ENCODE measurements at regions not wholly inside any gene's neighbourhood (a gene's known extent, or its start where the extent isn't known, plus 50 kb on each side); places are given as distances from the start of the nearest gene placed in this dataset.

DNA sequence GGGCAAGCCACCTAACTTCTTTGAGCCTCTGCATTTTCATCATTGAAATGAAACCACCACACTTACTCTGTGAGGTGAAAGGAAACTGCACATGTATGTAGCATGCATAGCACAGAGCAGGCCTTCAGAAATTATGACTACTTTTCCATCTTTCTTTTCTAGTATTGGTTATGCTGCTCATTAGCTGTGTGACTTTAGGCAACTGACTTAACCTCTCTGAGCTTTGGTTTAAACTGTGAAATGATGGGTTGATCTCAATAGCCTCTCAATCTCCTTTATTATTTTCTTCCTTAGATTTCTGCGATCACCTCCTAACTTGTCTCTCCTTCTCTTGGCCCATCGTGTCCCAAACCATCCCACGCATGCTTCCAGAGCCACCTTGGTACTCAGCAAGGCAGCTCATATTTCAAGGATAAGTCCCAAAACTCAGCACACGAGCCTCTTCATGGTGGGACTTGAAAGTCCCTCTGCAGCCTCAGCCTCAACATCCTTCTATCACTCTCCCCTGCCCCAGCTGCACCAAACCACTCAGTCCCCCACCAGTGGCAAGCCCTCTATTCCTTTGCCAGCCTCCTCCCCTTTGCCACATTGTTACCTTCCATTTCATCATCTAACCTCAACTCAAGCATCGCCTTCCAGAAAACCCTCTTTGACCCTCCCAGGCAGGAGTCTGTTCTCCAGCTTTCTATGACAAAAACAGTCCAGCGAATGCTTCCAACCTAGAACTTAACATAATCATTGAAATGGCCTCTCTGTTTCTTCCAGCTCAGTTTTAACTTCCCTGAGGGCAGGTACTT, 60.3 kb upstream of the DNAH5 start:
- Histone ChIP-seq H3K27me3 (ENCODE audit: low read depth) (no peaks in the 10 kb centered on the region), H3K4me3 (no peak overlapping the region), H3K9me3 (replicated peaks) (peaks cover 7% of the 10 kb centered on the region), H3K4me1 (no peaks in the 10 kb centered on the region), H3K27ac (replicated peaks) (no peak overlapping the region), H3K36me3 (no peaks in the 10 kb centered on the region)
- TF ChIP-seq, protein P1, sequence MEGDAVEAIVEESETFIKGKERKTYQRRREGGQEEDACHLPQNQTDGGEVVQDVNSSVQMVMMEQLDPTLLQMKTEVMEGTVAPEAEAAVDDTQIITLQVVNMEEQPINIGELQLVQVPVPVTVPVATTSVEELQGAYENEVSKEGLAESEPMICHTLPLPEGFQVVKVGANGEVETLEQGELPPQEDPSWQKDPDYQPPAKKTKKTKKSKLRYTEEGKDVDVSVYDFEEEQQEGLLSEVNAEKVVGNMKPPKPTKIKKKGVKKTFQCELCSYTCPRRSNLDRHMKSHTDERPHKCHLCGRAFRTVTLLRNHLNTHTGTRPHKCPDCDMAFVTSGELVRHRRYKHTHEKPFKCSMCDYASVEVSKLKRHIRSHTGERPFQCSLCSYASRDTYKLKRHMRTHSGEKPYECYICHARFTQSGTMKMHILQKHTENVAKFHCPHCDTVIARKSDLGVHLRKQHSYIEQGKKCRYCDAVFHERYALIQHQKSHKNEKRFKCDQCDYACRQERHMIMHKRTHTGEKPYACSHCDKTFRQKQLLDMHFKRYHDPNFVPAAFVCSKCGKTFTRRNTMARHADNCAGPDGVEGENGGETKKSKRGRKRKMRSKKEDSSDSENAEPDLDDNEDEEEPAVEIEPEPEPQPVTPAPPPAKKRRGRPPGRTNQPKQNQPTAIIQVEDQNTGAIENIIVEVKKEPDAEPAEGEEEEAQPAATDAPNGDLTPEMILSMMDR (IDR thresholded peaks at IDR 0.05; ENCODE audit: borderline replicate concordance) = no peak
- DNase-seq = no peak
- intact Hi-C loops (cut with micrococcal nuclease) = no loop called here

DNA sequence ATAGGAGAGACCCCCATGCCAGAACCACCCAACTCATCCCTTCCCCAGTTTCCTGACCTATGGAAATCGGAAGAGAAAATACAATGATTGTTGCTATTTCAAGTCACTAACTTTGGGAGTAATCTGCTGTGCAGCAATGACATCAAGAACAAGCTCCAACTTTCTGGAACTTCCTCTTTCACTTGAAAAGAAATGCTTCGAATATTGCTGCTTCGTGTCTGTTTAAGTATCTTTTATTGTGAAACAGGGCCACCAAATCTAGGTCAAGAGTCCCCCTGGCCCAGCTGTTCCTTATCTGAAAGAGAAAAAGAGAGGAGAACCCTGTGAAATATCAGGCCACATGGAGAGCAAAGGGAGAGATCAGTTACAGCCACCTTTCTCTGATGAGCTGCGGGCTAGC, 59.4 kb upstream of the DNAH5 start:
- TF ChIP-seq, protein P1 (IDR thresholded peaks at IDR 0.05; ENCODE audit: borderline replicate concordance) = no peak
- Histone ChIP-seq H3K4me1 (no peaks in the 10 kb centered on the region), H3K9me3 (replicated peaks) (peaks cover 7% of the 10 kb centered on the region), H3K4me3 (no peak overlapping the region), H3K27ac (replicated peaks) (no peak overlapping the region), H3K36me3 (no peaks in the 10 kb centered on the region), H3K27me3 (ENCODE audit: low read depth) (no peaks in the 10 kb centered on the region)
- intact Hi-C loops (cut with micrococcal nuclease) = no loop called here
- DNase-seq = no peak

DNA sequence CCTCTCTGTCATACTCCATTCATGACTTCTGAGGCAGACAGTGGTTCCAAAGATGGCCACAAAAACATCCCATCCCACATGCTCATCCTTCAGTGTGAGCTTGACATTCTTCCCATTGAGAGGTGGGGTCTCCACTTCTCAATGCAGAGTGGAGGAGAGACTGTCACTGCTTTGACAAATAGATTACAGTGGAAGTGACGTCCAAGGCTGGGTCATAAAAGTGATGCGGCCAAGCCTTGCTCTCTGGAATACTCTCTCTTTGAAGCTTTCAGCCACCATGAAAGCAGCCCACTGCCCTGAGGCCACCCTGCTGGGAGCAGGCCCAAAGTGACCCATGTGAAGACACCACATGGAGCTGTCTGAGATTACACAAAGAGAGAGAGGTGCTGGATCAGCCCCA, 59.0 kb upstream of the DNAH5 start:
- H3K4me3 ChIP-seq = no peak overlapping the region
- no peaks in the 10 kb centered on the region for H3K27me3 ChIP-seq (ENCODE audit: low read depth)
- no peak overlapping the region for H3K27ac ChIP-seq (replicated peaks)
- DNase-seq = no peak
- no peaks in the 10 kb centered on the region for H3K36me3 ChIP-seq
- peaks cover 7% of the 10 kb centered on the region for H3K9me3 ChIP-seq (replicated peaks)
- no peaks in the 10 kb centered on the region for H3K4me1 ChIP-seq
- intact Hi-C loops (cut with micrococcal nuclease) = no loop called here
- TF ChIP-seq, protein P1 (IDR thresholded peaks at IDR 0.05; ENCODE audit: borderline replicate concordance) = no peak

DNA sequence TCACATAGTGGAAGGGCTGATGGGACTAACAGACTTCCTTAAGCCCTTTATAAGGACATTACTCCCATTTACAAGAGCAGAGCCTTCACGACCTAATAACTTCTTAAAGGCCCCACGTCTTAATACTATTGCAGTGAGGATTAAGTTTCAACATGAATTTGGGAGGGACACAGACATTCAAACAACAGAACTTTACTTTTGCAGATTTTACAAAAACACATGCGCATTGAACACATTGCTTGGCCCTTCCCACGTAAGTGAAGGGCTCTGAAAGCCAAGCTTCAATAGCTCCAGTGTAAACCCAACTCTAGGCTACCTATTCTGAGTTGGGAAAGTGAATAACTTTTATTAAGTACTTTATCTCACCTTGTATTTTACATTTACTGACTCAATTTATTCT, 53.8 kb upstream of the DNAH5 start:
- intact Hi-C loops (cut with micrococcal nuclease) = loop anchor here (10.0 kb wide), 1 partner anchor 97 kb away; no protein-coding TSS in a partner anchor

DNA sequence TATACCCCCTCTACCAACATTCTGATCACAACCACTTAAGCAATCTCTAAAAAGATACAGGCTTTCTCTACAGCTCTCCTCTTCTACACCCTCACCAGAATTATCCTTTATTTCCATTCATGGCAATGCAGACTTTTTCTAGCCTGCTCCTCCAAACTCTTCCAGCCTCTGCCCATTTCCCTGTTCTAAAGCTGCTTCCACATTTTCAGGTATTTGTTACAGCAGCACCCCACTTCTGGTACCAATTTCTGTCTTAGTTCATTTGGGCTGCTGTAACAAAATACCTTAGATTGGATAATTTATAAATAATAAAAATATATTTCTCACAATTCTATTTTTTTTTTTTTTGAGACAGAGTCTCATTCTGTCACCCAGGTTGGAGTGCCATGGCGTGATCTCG, 53.0 kb upstream of the DNAH5 start:
- TF ChIP-seq, protein P1 (IDR thresholded peaks at IDR 0.05; ENCODE audit: borderline replicate concordance) = no peak
- H3K27me3 ChIP-seq (ENCODE audit: low read depth) = peaks cover 9% of the 10 kb centered on the region
- intact Hi-C loops (cut with micrococcal nuclease) = loop anchor here (10.0 kb wide), 1 partner anchor 97 kb away; no protein-coding TSS in a partner anchor
- no peak for DNase-seq
- H3K9me3 ChIP-seq (replicated peaks) = peaks cover 13% of the 10 kb centered on the region
- no peaks in the 10 kb centered on the region for H3K36me3 ChIP-seq
- H3K27ac ChIP-seq (replicated peaks) = no peak overlapping the region
- H3K4me3 ChIP-seq = no peak overlapping the region
- no peaks in the 10 kb centered on the region for H3K4me1 ChIP-seq

More for the DNA sequence above, 53.8 kb upstream of the DNAH5 start:
- Histone ChIP-seq H3K27ac (replicated peaks) (no peak overlapping the region), H3K9me3 (replicated peaks) (peaks cover 15% of the 10 kb centered on the region), H3K4me1 (no peaks in the 10 kb centered on the region), H3K4me3 (no peak overlapping the region), H3K27me3 (ENCODE audit: low read depth) (peaks cover 9% of the 10 kb centered on the region), H3K36me3 (no peaks in the 10 kb centered on the region)
- TF ChIP-seq, protein P1 (IDR thresholded peaks at IDR 0.05; ENCODE audit: borderline replicate concordance) = no peak
- DNase-seq = no peak
